ENCODE measurements at regions not wholly inside any gene's neighbourhood (a gene's known extent, or its start where the extent isn't known, plus 50 kb on each side); places are given as distances from the start of the nearest gene placed in this dataset.

DNA sequence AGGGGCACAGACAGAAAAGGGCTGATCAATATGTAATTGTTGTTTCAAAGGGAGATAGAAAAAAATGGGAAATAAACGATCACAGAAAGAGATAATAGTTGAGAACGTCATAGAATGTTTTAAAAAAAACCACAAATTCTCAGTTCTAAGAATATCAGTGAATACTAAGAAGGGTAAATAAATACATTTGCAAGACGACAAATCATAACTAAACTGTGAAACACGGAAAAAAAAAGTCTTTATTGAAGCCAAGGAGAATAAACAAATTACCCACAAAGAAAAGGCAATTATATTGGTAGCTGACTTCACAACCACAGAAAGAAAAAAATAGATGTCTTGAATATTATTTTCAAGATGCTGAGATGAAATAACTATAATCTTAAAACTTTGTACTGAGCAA is 305.2 kb upstream of the STEAP1 start:
- TF ChIP-seq, protein P1, sequence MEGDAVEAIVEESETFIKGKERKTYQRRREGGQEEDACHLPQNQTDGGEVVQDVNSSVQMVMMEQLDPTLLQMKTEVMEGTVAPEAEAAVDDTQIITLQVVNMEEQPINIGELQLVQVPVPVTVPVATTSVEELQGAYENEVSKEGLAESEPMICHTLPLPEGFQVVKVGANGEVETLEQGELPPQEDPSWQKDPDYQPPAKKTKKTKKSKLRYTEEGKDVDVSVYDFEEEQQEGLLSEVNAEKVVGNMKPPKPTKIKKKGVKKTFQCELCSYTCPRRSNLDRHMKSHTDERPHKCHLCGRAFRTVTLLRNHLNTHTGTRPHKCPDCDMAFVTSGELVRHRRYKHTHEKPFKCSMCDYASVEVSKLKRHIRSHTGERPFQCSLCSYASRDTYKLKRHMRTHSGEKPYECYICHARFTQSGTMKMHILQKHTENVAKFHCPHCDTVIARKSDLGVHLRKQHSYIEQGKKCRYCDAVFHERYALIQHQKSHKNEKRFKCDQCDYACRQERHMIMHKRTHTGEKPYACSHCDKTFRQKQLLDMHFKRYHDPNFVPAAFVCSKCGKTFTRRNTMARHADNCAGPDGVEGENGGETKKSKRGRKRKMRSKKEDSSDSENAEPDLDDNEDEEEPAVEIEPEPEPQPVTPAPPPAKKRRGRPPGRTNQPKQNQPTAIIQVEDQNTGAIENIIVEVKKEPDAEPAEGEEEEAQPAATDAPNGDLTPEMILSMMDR (IDR thresholded peaks at IDR 0.05; ENCODE audit: low read depth, low read length): no peak
- no peak for TF ChIP-seq EZH2phosphoT487 (IDR thresholded peaks at IDR 0.05; ENCODE audit: low read depth)

Data from OCI-LY3 (cell line).